Spleen (tissue), 11 donors: ENCODE measurements at regions not wholly inside any gene's neighbourhood (a gene's known extent, or its start where the extent isn't known, plus 50 kb on each side); places are given as distances from the start of the nearest gene placed in this dataset.

Experiments
- DNase-seq: peaks from one replicate; pipeline ENCODE4 v3.0.0-alpha.2; 2020
- H3K27ac ChIP-seq, 8 donors: fragments of 200-600 bp; sonication (generic) in 7 of 8; 1 replicate in 4 of 8; 2 replicates in 4 of 8; pipeline versions ENCODE4 v1.5.0 to v1.8.0; 2016 to 2021; ENCODE audit warnings: inconsistent platforms in 4 of 8, mild to moderate bottlenecking in 4 of 8, moderate library complexity in 1 of 8
- H3K27me3 ChIP-seq, 7 donors: fragments of 200-600 bp; sonication (generic) in 6 of 7; replicated peaks in 1 of 7; 1 replicate in 4 of 7; 2 replicates in 3 of 7; pipeline versions ENCODE4 v1.5.0 to v1.8.0; 2016 to 2021; ENCODE audit warnings: inconsistent platforms in 3 of 7, mild to moderate bottlenecking in 1 of 7
- H3K36me3 ChIP-seq, 6 donors: fragments of 200-600 bp; sonication (generic) in 5 of 6; 1 replicate in 4 of 6; 2 replicates in 2 of 6; pipeline versions ENCODE4 v1.5.0 to v1.8.0; 2016 to 2021; ENCODE audit warnings: inconsistent platforms in 2 of 6
- H3K4me1 ChIP-seq, 6 donors: fragments of 200-600 bp; sonication (generic) in 5 of 6; 1 replicate in 3 of 6; 2 replicates in 3 of 6; pipeline versions ENCODE4 v1.5.0 to v1.8.0; 2016 to 2021; ENCODE audit warnings: inconsistent platforms in 3 of 6
- H3K4me3 ChIP-seq, 8 donors: fragments of 200-600 bp; sonication (generic) in 7 of 8; 1 replicate in 4 of 8; 2 replicates in 4 of 8; pipeline versions ENCODE4 v1.5.0 to v1.8.0; 2016 to 2021; ENCODE audit warnings: inconsistent platforms in 4 of 8, mild to moderate bottlenecking in 4 of 8, moderate library complexity in 2 of 8
- H3K9me3 ChIP-seq, 8 donors: fragments of 200-600 bp; sonication (generic) in 7 of 8; 1 replicate in 4 of 8; 2 replicates in 4 of 8; pipeline versions ENCODE4 v1.5.0 to v1.8.0; 2016 to 2021; ENCODE audit warnings: inconsistent platforms in 4 of 8
- CTCF ChIP-seq, 11 experiments: fragments of 200-600 bp in 7 of 11; fragments of 450-650 bp in 4 of 11; sonication (generic) in 4 of 11; IDR thresholded peaks in 8 of 11; conservative IDR thresholded peaks in 3 of 11; 1 replicate in 7 of 11; 2 replicates in 4 of 11; pipeline versions ENCODE4 v1.4.0 to v1.8.0; 2016 to 2021; ENCODE audit warnings: antibody characterized with exemption in 11 of 11, inconsistent platforms in 4 of 11, mild to moderate bottlenecking in 1 of 11
- POLR2A ChIP-seq, 3 donors: fragments of 450-650 bp; IDR thresholded peaks; one replicate each; pipeline ENCODE4 v1.5.1; 2017; ENCODE audit warnings: antibody characterized with exemption in 3 of 3, mild to moderate bottlenecking in 1 of 3
- POLR2AphosphoS5 ChIP-seq, 3 donors: sonication (generic); formaldehyde crosslinking; IDR thresholded peaks; one replicate each; pipeline ENCODE4 v1.5.1; 2017; ENCODE audit warnings: antibody characterized with exemption in 3 of 3
- WGBS, 5 donors: extraction: QIAGEN DNeasy Blood & Tissue Kit in 3 of 5; methylation state at CpG; one replicate each; pipeline versions ENCODE4 v1.1.5 to v1.1.7; 2013 to 2018; 5-methylcytosine and 5-hydroxymethylcytosine counted together
- intact Hi-C: fragments of 100-400 bp; cut with DNase I; formaldehyde crosslinking; loops from one replicate; pipeline ENCODE4 v1.15.0; 2023; ENCODE audit warnings: low total_unique reads
- donor health status: healthy with polysubstance abuse.
- donor health status: DM: no; HTN: no; CAD: no; lungs with moderate emphysema.
- donor health status: DM: no; HTN: no; CAD: no.
- donor health status: Bipolar disorder and iron deficiency.
- donor health status: healthy.
- donor health status: DM: no; HTN: no; CAD: no.
- donor health status: DM: yes; HTN: yes; CAD: no.

DNA sequence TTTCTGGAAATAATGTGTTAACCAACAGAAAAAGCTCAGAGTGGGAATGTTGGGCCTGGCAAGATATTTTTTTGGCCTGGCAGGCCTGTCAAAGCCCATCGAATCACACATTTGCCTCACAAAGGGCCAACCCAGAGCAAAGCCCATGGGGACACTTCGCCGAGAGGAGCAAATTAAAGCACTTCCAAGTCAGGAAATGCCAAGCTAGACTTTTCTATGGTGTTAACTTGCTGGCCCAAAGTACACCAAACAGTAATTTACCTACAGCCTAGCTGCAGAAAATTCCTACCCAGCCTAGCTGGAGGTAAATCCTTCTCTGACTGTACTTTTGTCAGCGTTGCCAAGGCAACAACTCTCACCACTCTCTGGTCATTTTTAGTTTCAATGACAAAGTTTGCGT is 288.6 kb upstream of the LDB2 start:
- 75 to 94% (median 86%) methylated on average over 5 of the region's 5 CpGs for WGBS, 5 donors
- Histone ChIP-seq H3K27me3 (no peaks in the 10 kb centered on the region), H3K4me1 (no peaks in the 10 kb centered on the region), H3K36me3 (no peaks in the 10 kb centered on the region), H3K9me3 (peaks cover 0 to 14% (median 6%) of the 10 kb centered on the region in 8 donors), H3K4me3 (no peak overlapping the region), H3K27ac (no peak overlapping the region)
- TF ChIP-seq POLR2A (IDR thresholded peaks at IDR 0.05) (no peak), POLR2AphosphoS5 (IDR thresholded peaks at IDR 0.05) (no peak), CTCF (IDR thresholded peaks at IDR 0.05 in 8 of 11, conservative IDR thresholded peaks at IDR 0.05 in 3 of 11) (no peak)
- intact Hi-C loops, result no loop called here
- DNase-seq, result no peak

GRCh38 chr4:17182888-17183287 is 284.4 kb upstream of the LDB2 start:
- H3K4me3 ChIP-seq, result no peak overlapping the region
- H3K9me3 ChIP-seq, result no peaks in the 10 kb centered on the region
- no peak for TF ChIP-seq POLR2A (IDR thresholded peaks at IDR 0.05)
- no peak for DNase-seq
- H3K27ac ChIP-seq, result no peak overlapping the region
- H3K4me1 ChIP-seq, result no peaks in the 10 kb centered on the region
- intact Hi-C loops, result no loop called here
- no peaks in the 10 kb centered on the region for H3K27me3 ChIP-seq
- no peaks in the 10 kb centered on the region for H3K36me3 ChIP-seq
- WGBS, 5 donors, result 70 to 85% (median 83%) methylated on average over 4 of the region's 4 CpGs

DNA sequence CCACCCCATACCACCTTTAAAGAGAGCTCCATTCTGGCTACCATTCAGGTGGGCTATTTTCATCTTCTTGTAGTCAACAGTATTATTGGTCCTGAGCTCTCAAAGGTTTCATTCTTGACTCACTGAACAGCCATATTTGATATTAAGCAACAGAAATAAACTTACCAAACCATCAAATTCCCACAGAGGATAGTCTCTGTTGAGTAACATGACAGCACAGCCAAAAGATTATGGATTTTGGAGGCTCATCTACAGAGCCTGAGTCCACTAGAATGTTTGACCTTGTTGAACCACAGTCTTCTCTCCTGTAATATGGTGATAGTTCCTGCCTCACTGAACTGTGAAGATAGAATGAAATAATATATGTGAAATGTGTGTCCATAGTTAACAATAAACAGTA is 276.3 kb upstream of the LDB2 start:
- Histone ChIP-seq H3K4me1 (no peaks in the 10 kb centered on the region), H3K4me3 (no peak overlapping the region), H3K27me3 (no peaks in the 10 kb centered on the region), H3K9me3 (no peaks in the 10 kb centered on the region), H3K36me3 (no peaks in the 10 kb centered on the region), H3K27ac (no peak overlapping the region)
- TF ChIP-seq POLR2A (IDR thresholded peaks at IDR 0.05), result no peak
- no peak for TF ChIP-seq POLR2AphosphoS5 (IDR thresholded peaks at IDR 0.05)
- TF ChIP-seq CTCF (IDR thresholded peaks at IDR 0.05 in 8 of 11, conservative IDR thresholded peaks at IDR 0.05 in 3 of 11), result no peak
- intact Hi-C loops, result no loop called here
- no peak for DNase-seq

DNA sequence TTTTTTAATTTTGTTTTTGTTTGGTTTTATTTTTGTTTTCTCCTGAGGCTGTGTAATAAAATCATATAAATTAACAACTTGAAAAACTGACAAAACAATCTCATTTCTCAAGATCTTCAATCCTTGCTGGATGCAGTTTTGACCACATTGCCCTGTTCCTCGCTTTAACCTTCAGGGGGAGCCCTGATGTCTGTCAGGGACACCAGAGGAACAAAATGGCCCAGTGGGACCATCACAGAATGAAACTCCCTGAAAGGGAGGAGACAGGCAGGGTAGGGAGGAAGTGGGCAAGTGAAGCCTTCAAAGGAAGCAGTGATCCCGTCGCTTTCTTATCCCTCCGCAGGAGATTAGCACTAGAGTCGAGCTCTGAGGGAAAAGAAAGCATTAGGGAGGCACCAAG is 274.9 kb upstream of the LDB2 start:
- WGBS, 5 donors, result 52 to 77% (median 70%) methylated on average over 5 of the region's 5 CpGs
- H3K9me3 ChIP-seq, result no peaks in the 10 kb centered on the region
- no peak for TF ChIP-seq POLR2AphosphoS5 (IDR thresholded peaks at IDR 0.05)
- no peak for TF ChIP-seq CTCF (IDR thresholded peaks at IDR 0.05 in 8 of 11, conservative IDR thresholded peaks at IDR 0.05 in 3 of 11)
- no peaks in the 10 kb centered on the region for H3K4me1 ChIP-seq
- no peaks in the 10 kb centered on the region for H3K36me3 ChIP-seq
- no peak for DNase-seq
- no peak overlapping the region for H3K4me3 ChIP-seq
- no peaks in the 10 kb centered on the region for H3K27me3 ChIP-seq
- intact Hi-C loops, result no loop called here
- no peak overlapping the region for H3K27ac ChIP-seq

GRCh38 chr4:17170131-17170530 is 271.7 kb upstream of the LDB2 start:
- H3K27me3 ChIP-seq, result no peaks in the 10 kb centered on the region
- H3K36me3 ChIP-seq, result no peaks in the 10 kb centered on the region
- no peaks in the 10 kb centered on the region for H3K9me3 ChIP-seq
- H3K4me1 ChIP-seq, result no peaks in the 10 kb centered on the region
- intact Hi-C loops, result no loop called here
- no peak overlapping the region for H3K4me3 ChIP-seq
- TF ChIP-seq POLR2AphosphoS5 (IDR thresholded peaks at IDR 0.05), result no peak
- no peak for TF ChIP-seq CTCF (IDR thresholded peaks at IDR 0.05 in 8 of 11, conservative IDR thresholded peaks at IDR 0.05 in 3 of 11)
- TF ChIP-seq POLR2A (IDR thresholded peaks at IDR 0.05), result no peak
- DNase-seq, result no peak
- H3K27ac ChIP-seq, result no peak overlapping the region
- WGBS, 5 donors, result 52 to 67% (median 54%) methylated on average over 2 of the region's 2 CpGs
